Astrocyte (in vitro differentiated cells and primary cell): ENCODE measurements at regions not wholly inside any gene's neighbourhood (a gene's known extent, or its start where the extent isn't known, plus 50 kb on each side); places are given as distances from the start of the nearest gene placed in this dataset.

ENCODE experiments used
- DNase-seq: peaks from one replicate; pipeline ENCODE4 v3.0.0-alpha.2; 2010; ENCODE audit warnings: low read depth
- FAIRE-seq: peaks from 2 replicates; lab custom pipeline; 2011; peaks lifted over from hg19 to GRCh38; lab: Jason Lieb, UNC
- H2AFZ ChIP-seq: 2 replicates; pipeline ENCODE4 v1.6.0; 2012; ENCODE audit warnings: low read depth, low read length, inconsistent platforms
- H3K27ac ChIP-seq: 2 replicates; pipeline ENCODE4 v1.5.1; 2011; ENCODE audit warnings: low read depth, low read length, inconsistent platforms
- H3K27me3 ChIP-seq: 2 replicates; pipeline ENCODE4 v1.6.0; 2011; ENCODE audit warnings: low read length, inconsistent platforms; ENCODE audit not compliant: insufficient read depth
- H3K36me3 ChIP-seq: 2 replicates; pipeline ENCODE4 v1.5.1; 2011; ENCODE audit warnings: low read length, inconsistent platforms; ENCODE audit not compliant: insufficient read depth
- H3K4me1 ChIP-seq: 2 replicates; pipeline ENCODE4 v1.5.1; 2011; ENCODE audit warnings: low read length, inconsistent platforms; ENCODE audit not compliant: insufficient read depth
- H3K4me2 ChIP-seq: 2 replicates; pipeline ENCODE4 v1.6.0; 2012; ENCODE audit warnings: low read length, inconsistent platforms
- H3K4me3 ChIP-seq: 2 replicates; pipeline ENCODE4 v1.5.1; 2011; ENCODE audit warnings: low read depth, mild to moderate bottlenecking, low read length, inconsistent platforms; ENCODE audit not compliant: insufficient read depth
- H3K79me2 ChIP-seq: 2 replicates; pipeline ENCODE4 v1.6.0; 2012; ENCODE audit warnings: mild to moderate bottlenecking, low read length, inconsistent platforms; ENCODE audit not compliant: insufficient read depth
- H3K9ac ChIP-seq: 2 replicates; pipeline ENCODE4 v1.6.0; 2012; ENCODE audit warnings: mild to moderate bottlenecking, low read length, inconsistent platforms
- H3K9me3 ChIP-seq: 2 replicates; pipeline ENCODE4 v1.5.1; 2012; ENCODE audit warnings: low read depth, mild to moderate bottlenecking, low read length, inconsistent platforms; ENCODE audit not compliant: insufficient read depth
- H4K20me1 ChIP-seq: 2 replicates; pipeline ENCODE4 v1.6.0; 2012; ENCODE audit warnings: low read length, inconsistent platforms; ENCODE audit not compliant: insufficient read depth
- H3K27ac Mint-ChIP-seq: one replicate; pipeline ENCODE4 v1.8.0; 2021; ENCODE audit warnings: mild to moderate bottlenecking, mixed read lengths; ENCODE audit not compliant: unreplicated experiment
- H3K27me3 Mint-ChIP-seq: one replicate; pipeline ENCODE4 v1.8.0; 2021; ENCODE audit warnings: low read depth, mixed read lengths; ENCODE audit not compliant: unreplicated experiment
- H3K36me3 Mint-ChIP-seq: one replicate; pipeline ENCODE4 v1.8.0; 2021; ENCODE audit warnings: low read depth, mixed read lengths; ENCODE audit not compliant: unreplicated experiment
- H3K4me1 Mint-ChIP-seq: one replicate; pipeline ENCODE4 v1.8.0; 2021; ENCODE audit warnings: low read depth, mixed read lengths; ENCODE audit not compliant: unreplicated experiment
- H3K4me3 Mint-ChIP-seq: one replicate; pipeline ENCODE4 v1.8.0; 2021; ENCODE audit warnings: mild to moderate bottlenecking, moderate library complexity, mixed read lengths; ENCODE audit not compliant: unreplicated experiment
- H3K9me3 Mint-ChIP-seq: one replicate; pipeline ENCODE4 v1.8.0; 2021; ENCODE audit warnings: mild to moderate bottlenecking, mixed read lengths; ENCODE audit not compliant: unreplicated experiment
- EZH2 ChIP-seq: IDR thresholded peaks from 2 replicates; pipeline ENCODE4 v1.6.1; 2012; ENCODE audit warnings: mild to moderate bottlenecking, low read length, inconsistent platforms; ENCODE audit not compliant: insufficient read depth
- TF ChIP-seq, protein P1 (sequence below): IDR thresholded peaks from 2 replicates; pipeline ENCODE4 v1.5.1; 2011; ENCODE audit warnings: low read depth, mild to moderate bottlenecking, inconsistent platforms, low read length, moderate library complexity; ENCODE audit not compliant: insufficient read depth

DNA sequence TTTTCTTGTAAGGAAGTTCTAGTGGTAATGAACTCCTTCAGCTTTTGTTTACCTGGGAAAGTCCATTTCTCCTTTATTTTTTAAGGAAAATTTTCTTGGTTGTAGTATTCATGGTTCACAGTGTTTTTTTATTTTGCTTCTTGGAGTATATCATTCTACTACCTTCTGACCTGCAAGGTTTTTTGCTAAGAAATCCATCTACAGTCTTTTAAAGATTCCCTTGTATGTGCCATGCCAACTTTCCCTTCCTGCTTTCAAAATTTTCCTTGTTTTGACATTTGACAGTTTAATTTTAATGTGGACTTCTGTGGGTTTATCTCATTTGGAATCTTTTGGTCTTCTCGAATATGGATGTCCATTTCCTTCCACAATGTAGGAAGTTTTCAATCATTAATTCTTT lies 855.6 kb downstream of the TBC1D32 start:
- Histone ChIP-seq H3K27ac (no peak overlapping the region), H3K4me1 (no peaks in the 10 kb centered on the region), H3K36me3 (no peaks in the 10 kb centered on the region), H3K27me3 (no peaks in the 10 kb centered on the region), H4K20me1 (no peaks in the 10 kb centered on the region), H2AFZ (no peak overlapping the region), H3K4me3 (no peak overlapping the region), H3K9ac (no peak overlapping the region), H3K9me3 (peaks cover 3% of the 10 kb centered on the region), H3K79me2 (no peaks in the 10 kb centered on the region), H3K4me2 (no peak overlapping the region)
- TF ChIP-seq, protein P1, sequence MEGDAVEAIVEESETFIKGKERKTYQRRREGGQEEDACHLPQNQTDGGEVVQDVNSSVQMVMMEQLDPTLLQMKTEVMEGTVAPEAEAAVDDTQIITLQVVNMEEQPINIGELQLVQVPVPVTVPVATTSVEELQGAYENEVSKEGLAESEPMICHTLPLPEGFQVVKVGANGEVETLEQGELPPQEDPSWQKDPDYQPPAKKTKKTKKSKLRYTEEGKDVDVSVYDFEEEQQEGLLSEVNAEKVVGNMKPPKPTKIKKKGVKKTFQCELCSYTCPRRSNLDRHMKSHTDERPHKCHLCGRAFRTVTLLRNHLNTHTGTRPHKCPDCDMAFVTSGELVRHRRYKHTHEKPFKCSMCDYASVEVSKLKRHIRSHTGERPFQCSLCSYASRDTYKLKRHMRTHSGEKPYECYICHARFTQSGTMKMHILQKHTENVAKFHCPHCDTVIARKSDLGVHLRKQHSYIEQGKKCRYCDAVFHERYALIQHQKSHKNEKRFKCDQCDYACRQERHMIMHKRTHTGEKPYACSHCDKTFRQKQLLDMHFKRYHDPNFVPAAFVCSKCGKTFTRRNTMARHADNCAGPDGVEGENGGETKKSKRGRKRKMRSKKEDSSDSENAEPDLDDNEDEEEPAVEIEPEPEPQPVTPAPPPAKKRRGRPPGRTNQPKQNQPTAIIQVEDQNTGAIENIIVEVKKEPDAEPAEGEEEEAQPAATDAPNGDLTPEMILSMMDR = no peak
- no peak for TF ChIP-seq EZH2
- DNase-seq (no peak), FAIRE-seq (no peak)
- Mint-ChIP-seq H3K27ac (no peak overlapping the region), H3K9me3 (peaks cover 4% of the 10 kb centered on the region), H3K4me1 (peaks cover under 1% of the 10 kb centered on the region), H3K4me3 (no peak overlapping the region), H3K27me3 (no peaks in the 10 kb centered on the region), H3K36me3 (no peaks in the 10 kb centered on the region)

- no peak for FAIRE-seq
Observed at GRCh38 chr6:120473804-120474203, 860.5 kb downstream of the TBC1D32 start.

DNA sequence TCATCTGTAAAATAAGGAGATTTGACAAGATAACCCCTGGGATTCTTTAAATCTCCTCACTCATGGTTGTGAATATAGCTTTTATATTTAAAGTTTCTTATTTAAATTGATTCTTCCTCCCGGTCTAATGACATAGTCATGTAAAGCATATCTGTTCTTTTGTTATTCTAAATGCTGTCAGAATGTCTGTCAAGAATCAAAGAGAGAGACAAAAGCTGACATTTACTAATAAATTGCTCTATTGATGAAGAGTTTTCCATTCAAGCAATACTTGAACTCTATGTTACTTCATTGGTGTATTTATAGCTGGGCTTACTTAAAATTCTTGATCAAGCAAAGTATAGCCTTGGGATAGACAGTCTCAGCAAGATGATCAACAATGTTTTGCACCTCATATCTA lies 865.8 kb downstream of the TBC1D32 start:
- no peak for FAIRE-seq

More at GRCh38 chr6:120473804-120474203, 860.5 kb downstream of the TBC1D32 start:
- DNase-seq = no peak
- no peaks in the 10 kb centered on the region for H3K4me1 ChIP-seq
- no peaks in the 10 kb centered on the region for H3K9me3 ChIP-seq
- Mint-ChIP-seq H3K36me3 (no peaks in the 10 kb centered on the region), H3K9me3 (no peaks in the 10 kb centered on the region), H3K27me3 (no peaks in the 10 kb centered on the region), H3K4me1 (no peaks in the 10 kb centered on the region), H3K27ac (no peak overlapping the region), H3K4me3 (no peak overlapping the region)
- no peak overlapping the region for H3K4me2 ChIP-seq
- H3K79me2 ChIP-seq = no peaks in the 10 kb centered on the region
- H4K20me1 ChIP-seq = no peaks in the 10 kb centered on the region
- no peak overlapping the region for H2AFZ ChIP-seq
- H3K9ac ChIP-seq = no peak overlapping the region
- no peak overlapping the region for H3K27ac ChIP-seq
- no peaks in the 10 kb centered on the region for H3K36me3 ChIP-seq
- no peaks in the 10 kb centered on the region for H3K27me3 ChIP-seq
- TF ChIP-seq, protein P1 = no peak
- TF ChIP-seq EZH2 = no peak
- H3K4me3 ChIP-seq = no peak overlapping the region

More for the DNA sequence above, 865.8 kb downstream of the TBC1D32 start:
- Histone ChIP-seq H2AFZ (no peak overlapping the region), H3K9me3 (no peaks in the 10 kb centered on the region), H3K36me3 (no peaks in the 10 kb centered on the region), H3K4me3 (no peak overlapping the region), H3K9ac (no peak overlapping the region), H3K4me1 (no peaks in the 10 kb centered on the region), H3K27ac (no peak overlapping the region), H3K79me2 (no peaks in the 10 kb centered on the region), H3K4me2 (no peak overlapping the region), H3K27me3 (no peaks in the 10 kb centered on the region), H4K20me1 (no peaks in the 10 kb centered on the region)
- H3K9me3 Mint-ChIP-seq = no peaks in the 10 kb centered on the region
- no peak for DNase-seq
- H3K27ac Mint-ChIP-seq = no peak overlapping the region
- H3K4me3 Mint-ChIP-seq = no peak overlapping the region
- no peaks in the 10 kb centered on the region for H3K4me1 Mint-ChIP-seq
- no peaks in the 10 kb centered on the region for H3K27me3 Mint-ChIP-seq
- TF ChIP-seq, protein P1 = no peak
- TF ChIP-seq EZH2 = no peak
- H3K36me3 Mint-ChIP-seq = no peaks in the 10 kb centered on the region
